GM18873 (cell line): ENCODE measurements at regions not wholly inside any gene's neighbourhood (a gene's known extent, or its start where the extent isn't known, plus 50 kb on each side); places are given as distances from the start of the nearest gene placed in this dataset.
"Not testable (repeated sequence)": the region's sequence is repeated elsewhere in the genome, so short reads cannot be mapped to it uniquely, and the experiment has no call there.

Source experiments
- ATAC-seq: cut with Tn5 transposase; IDR thresholded peaks from one replicate; pipeline ENCODE4 v1.9.1; 2021; ENCODE audit warnings: mild to moderate bottlenecking, moderate library complexity, moderate number of reproducible peaks; ENCODE audit not compliant: unreplicated experiment, low FRiP score

DNA sequence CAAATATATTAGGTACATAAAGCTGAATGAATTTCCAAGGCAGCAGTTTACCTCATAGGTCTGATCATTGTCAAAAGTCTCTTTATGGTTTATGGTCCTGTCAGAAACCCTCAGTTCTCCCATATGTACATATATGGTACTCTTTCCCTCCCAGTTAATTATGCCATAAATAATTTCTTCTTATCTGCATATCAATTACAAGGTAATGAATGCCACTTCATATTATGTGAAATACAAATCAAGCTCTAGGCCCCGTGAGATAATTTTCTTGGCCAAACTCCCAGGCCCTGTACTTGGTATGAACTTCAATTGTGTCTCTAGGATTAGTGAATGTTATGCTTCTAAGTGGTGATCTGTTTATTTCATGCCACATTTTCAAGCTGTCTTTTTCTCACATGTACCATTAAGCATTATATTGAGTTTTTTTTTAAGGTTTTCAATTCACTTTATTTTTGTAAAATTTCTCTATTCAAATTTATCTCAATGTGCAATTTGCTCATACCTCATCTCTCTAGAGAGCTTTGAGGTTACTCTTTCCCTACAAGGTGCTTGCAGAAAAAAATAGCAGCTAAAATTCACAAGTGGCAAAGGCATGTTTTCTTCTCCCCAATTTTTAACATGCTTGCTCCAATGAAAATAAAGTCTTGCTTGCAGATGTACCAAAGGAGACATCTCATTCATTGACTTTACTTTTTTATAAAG lies 430.6 kb upstream of the VRK2 start:
- no peak for ATAC-seq

- no peak for ATAC-seq
These were observed 429.3 kb upstream of the VRK2 start for GRCh38 chr2:57617318-57617717.

DNA sequence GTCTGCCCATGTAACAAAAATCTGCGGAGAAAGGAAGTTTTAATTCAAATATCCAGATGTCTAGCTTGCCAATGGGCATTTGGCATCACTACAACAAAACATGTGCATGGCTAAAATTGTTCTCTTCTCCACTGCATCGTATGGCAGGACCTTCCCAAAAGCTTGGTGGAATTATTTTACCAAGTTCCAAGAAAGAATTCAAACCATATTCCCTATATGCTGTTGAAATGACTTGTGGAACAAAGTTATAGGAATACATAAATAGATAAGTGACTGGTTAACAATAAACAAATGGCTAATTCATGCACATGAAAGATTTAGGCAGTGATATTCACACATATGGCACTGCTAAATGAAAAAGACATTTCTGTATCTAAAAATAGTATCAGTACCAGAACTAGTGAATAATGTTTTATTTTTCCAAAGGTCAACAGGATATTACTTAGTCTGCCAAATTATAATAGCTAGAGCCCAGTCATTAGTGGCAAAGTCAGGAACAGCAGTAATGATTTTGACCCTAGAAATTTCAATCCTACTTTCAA lies 425.4 kb upstream of the VRK2 start:
- no peak for ATAC-seq

- ATAC-seq, result no peak
These were observed 424.6 kb upstream of the VRK2 start for GRCh38 chr2:57622009-57622408.

- no peak for ATAC-seq
These were observed 390.4 kb upstream of the VRK2 start for GRCh38 chr2:57656198-57656597.

- ATAC-seq, result no peak
These were observed 377.0 kb upstream of the VRK2 start for GRCh38 chr2:57669570-57669969.

- ATAC-seq, result no peak
These were observed 372.6 kb upstream of the VRK2 start for GRCh38 chr2:57674025-57674424.

DNA sequence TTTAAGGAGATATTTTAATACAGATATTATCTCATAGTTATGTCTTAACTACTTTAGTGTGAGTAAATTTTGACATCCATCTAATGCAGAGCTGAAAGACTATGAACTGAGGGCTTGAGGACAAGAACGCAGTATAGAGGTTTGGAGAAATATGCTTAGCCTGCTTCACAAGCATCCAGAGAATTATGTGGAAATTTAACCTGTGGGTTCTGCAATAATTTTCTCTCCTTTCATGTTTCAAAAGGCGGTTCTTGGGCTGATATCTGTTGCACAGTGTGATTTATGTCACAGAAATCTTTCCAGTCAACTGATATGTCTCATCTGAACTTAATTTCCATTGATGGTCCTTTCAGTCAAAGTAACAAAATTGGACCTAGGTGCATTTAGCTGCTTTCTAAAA lies 371.9 kb upstream of the VRK2 start:
- no peak for ATAC-seq

- ATAC-seq, result no peak
These were observed 369.3 kb upstream of the VRK2 start for GRCh38 chr2:57677296-57677695.

DNA sequence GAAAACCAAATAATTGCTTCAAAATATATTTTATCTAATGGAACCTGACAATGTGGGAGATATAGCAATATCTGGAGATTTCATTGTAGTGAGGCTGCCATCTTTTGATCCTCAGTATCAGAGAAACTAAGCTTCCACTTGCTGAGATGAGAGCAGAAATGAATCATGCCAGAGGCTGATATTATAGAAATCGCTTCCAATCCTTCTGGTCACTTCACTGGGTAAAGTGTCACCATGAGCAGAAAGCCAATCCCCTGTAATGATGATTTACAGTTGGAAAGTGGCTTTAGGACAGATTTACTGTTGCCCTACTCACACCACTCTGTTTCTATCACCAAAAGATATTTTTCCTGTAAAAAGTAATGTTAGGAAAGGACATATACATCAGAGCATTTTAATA lies 365.0 kb upstream of the VRK2 start:
- no peak for ATAC-seq

GRCh38 chr2:57685032-57685431 lies 361.6 kb upstream of the VRK2 start:
- no peak for ATAC-seq

DNA sequence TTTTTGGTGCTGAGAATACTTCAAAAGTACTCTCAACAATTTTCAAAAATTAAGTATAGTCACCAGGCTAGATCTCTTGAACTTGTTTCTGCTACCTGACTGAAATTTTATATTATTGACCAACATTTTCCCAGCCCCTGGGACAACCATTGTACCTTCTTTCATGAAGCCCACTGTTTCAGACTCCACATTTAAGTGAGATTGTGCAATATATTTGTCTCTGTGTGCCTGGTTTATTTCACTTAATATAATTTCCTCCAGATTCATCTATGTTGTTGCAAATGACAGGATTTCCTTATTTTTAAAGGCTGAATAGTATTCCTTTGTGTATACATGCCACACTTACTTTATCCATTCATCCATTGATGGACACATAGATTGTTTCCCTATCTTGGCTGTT lies 354.2 kb upstream of the VRK2 start:
- ATAC-seq, result no peak

DNA sequence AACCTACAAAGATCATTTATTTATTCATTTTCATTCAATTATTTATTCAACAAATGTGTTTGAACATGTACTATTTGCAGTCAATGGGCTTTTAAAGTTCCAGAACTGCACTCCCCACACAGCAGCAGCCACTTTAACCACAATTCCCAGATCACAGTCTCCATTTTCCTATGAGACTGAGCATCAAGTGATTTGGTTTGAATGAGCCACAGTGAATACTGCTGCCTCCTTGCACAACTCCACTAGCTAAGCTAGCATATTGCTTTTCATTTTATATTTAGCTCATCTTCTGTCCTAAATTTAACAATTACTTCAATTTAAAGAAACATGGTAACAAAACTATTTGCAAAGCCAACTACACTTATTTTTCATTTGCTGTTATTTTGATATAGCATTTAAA lies 353.4 kb upstream of the VRK2 start:
- no peak for ATAC-seq

GRCh38 chr2:57693965-57694364 lies 352.6 kb upstream of the VRK2 start:
- no peak for ATAC-seq

DNA sequence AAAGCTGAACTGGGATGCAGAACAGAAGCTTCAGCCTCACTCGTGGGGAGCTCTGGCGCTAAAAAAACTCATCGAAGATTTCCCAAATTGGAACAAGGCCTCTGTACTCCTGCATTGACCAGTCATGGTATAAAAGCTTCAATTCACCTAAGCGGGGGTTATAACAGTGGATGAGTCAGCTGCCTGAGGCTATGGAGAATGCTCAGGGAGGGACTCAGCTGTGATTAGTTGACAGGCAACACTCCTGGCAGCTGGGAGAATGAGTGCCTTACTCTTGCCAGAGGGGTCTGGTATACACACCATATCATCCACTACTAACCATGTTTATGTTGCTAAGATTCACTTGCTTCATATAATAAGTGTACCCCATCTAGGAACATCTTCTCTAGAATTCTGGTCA lies 350.6 kb upstream of the VRK2 start:
- ATAC-seq, result no peak

DNA sequence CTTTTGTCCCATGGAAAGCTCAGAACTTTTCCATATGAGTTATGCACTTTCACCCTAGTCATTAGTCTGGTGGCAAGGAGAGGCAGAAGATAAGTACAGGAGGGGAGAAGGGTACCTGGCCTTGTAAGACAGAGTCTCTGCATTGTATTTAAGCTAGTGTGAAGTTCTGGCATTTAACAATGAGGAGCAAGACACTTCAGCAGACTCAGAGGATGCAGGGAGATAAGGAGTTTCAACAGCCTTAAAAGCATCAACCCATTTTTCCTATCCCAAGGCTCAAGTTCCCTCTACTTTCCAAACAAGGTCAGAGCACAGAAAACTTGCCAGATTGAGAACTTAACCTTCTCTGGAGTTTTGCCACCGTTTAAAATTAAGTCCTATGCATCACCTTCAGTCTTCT lies 348.2 kb upstream of the VRK2 start:
- ATAC-seq, result no peak

- no peak for ATAC-seq
These were observed 347.6 kb upstream of the VRK2 start for GRCh38 chr2:57698935-57699449.

DNA sequence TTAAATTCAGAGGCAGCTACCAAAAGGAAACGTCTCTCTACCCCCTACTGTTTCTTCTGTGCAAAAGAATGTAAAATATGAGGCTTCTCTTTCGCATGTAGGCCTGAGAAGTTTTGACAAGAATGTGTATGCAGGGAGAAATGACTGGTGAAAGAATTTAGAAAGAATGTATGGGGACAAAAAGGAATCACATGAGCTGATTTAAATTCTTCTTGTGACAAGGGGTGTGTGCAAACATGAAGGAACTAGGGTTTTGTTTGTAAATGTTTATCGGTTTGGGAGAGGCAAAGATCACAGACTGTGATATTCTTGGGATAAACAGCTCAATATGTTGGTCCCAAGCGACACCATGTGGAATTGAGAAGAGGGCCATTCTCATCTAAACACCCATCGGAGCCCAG lies 345.2 kb upstream of the VRK2 start:
- no peak for ATAC-seq

DNA sequence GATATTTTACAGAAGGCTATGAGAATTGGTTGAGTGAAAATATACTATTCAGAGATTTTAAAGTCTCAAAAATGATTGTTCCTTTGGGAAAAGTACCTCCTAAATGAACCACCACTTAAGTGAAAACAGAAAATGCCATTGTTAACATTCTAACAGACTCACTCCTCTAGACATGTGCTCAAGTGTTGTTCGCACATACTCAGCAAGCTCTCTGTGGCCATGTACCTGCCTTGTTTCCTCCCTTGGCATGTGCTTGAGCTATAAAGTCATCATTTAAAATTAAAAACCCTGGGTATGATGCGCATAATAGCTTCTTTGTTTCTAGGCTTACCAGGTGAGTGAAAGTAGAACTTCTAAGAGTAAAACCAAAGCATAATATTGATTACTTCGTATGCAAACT lies 343.2 kb upstream of the VRK2 start:
- ATAC-seq, result no peak

- ATAC-seq, result not testable (repeated sequence)
These were observed 338.8 kb upstream of the VRK2 start for GRCh38 chr2:57707794-57708193.

GRCh38 chr2:57711991-57712390 lies 334.6 kb upstream of the VRK2 start:
- no peak for ATAC-seq
